ENCODE measurements at regions not wholly inside any gene's neighbourhood (a gene's known extent, or its start where the extent isn't known, plus 50 kb on each side); places are given as distances from the start of the nearest gene placed in this dataset.

DNA sequence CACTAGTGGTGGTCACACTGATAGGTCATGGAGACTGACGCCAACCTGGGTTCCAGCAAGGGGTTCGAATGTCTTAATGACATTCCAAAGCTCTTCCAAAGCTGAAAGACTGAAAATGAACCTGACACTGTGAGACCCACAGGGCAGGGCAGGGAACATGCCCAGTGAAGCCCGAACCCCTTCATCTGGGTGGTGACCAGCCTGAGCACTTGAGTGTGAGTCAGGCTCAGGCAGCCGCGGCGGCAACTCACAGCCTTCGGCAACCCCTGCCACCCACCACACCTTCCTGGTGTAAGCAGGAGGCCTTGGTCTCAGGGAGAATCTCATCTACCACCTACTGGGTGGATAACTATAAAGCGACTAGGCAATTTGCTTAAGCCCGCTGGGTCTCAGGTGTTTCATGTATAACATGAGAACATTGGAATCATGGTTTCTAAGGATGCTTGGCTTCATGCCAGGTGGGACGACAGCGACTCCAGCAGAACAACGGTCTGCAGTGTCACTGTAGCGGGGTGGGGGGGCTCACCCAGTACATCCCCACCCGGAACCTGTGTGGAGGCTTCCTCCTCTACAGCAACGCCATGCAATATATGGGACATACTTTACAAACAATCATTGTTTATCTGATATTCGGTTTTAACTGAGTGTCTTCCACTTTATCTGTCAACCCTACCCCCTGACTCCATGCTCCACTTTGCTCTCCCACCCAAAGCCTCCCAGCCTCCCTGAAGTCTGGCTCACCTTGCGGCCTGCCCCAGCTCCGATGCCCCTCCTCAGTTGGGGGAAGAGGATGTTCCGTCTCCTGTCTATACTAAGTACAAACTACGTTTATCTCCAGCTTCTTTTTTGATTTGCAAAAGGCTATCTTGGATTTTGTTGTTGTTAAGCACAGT, 125.0 kb upstream of the MEF2A start:
- no peak for ATAC-seq (replicated peaks; ENCODE audit: extremely low read depth, poor library complexity, severe bottlenecking)
- Mint-ChIP-seq H3K9me3 (no peaks in the 10 kb centered on the region), H3K4me3 (no peak overlapping the region), H3K4me1 (no peaks in the 10 kb centered on the region), H3K36me3 (ENCODE audit: insufficient read depth) (no peaks in the 10 kb centered on the region), H3K27me3 (peaks cover 19% of the 10 kb centered on the region), H3K27ac (ENCODE audit: low read depth) (no peak overlapping the region)
- DNase-seq (ENCODE audit: low spot score in 2 of 2): no peak

DNA sequence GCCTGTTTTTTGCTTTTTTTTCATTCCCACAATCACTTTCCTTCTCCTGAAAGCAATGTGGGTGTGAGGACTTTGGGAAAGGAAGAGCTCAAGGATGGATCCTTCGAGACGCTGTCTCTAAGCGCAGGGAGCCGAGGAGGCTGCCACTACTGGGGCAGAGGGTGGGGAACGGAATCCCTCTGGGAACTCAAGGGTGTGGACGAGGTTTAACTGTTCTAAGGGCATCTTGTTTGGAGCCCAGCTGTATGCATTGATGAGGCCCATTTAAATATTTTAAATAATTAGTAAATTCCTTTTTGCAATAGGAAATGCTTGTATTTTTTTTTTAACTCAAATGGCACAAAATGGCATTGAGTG, 124.4 kb upstream of the MEF2A start:
- Mint-ChIP-seq H3K27me3 (peaks cover 19% of the 10 kb centered on the region), H3K27ac (ENCODE audit: low read depth) (no peak overlapping the region), H3K36me3 (ENCODE audit: insufficient read depth) (no peaks in the 10 kb centered on the region), H3K4me1 (no peaks in the 10 kb centered on the region), H3K4me3 (no peak overlapping the region), H3K9me3 (no peaks in the 10 kb centered on the region)
- ATAC-seq (replicated peaks; ENCODE audit: extremely low read depth, poor library complexity, severe bottlenecking) (no peak), DNase-seq (ENCODE audit: low spot score in 2 of 2) (no peak)

DNA sequence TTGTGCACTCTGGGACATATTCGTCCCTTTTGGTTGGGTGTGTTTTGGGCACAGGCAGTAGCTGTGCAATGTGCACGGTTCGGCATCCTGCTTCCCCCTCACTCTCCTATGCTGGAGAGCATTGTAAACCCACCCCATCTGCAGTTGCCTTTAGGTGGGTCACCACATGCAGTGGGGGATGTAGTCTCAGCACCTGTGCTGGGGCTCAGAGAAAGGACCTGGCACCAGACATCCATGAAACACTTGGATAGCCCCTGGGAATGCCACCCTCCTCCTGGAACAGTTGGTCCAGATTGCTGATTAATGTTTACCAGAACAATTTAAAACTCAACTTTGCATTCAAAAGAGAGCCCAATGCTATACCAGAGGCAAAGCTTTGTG, 123.9 kb upstream of the MEF2A start:
- no peaks in the 10 kb centered on the region for H3K9me3 Mint-ChIP-seq
- H3K4me3 Mint-ChIP-seq: no peak overlapping the region
- ATAC-seq (replicated peaks; ENCODE audit: extremely low read depth, poor library complexity, severe bottlenecking) (no peak), DNase-seq (ENCODE audit: low spot score in 2 of 2) (no peak)
- no peaks in the 10 kb centered on the region for H3K36me3 Mint-ChIP-seq (ENCODE audit: insufficient read depth)
- peaks cover 19% of the 10 kb centered on the region for H3K27me3 Mint-ChIP-seq
- H3K4me1 Mint-ChIP-seq: no peaks in the 10 kb centered on the region
- no peak overlapping the region for H3K27ac Mint-ChIP-seq (ENCODE audit: low read depth)

DNA sequence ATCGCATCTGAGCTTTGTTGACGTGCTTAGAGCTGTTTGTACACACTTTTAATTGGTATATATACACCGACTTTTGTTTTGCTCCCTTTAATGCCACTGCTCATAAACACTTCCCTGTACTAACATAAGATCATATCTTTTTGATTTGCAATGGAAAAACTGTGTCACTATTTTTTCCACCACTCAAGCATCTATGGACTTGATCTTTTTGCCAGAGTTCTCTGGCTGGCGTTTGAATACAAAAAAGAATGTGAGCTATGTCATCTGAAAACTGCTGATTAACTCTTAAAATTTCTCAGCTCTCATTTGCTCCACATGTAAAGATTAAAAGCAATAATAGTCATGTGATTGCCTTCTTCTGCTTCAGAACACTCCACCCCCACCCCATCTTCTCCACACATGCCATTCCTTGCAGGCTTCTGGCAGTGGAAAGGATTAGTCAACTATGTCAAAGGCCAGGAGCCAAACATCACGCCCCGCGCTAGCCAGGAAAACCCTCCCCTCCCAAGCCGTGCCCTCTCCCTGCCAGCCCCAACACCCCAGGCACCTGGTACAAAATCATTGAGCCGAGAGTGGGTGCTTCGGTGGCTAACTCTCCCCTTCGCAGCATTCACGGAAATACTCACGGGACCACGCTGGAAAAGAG, 123.4 kb upstream of the MEF2A start:
- no peak overlapping the region for H3K4me3 Mint-ChIP-seq

DNA sequence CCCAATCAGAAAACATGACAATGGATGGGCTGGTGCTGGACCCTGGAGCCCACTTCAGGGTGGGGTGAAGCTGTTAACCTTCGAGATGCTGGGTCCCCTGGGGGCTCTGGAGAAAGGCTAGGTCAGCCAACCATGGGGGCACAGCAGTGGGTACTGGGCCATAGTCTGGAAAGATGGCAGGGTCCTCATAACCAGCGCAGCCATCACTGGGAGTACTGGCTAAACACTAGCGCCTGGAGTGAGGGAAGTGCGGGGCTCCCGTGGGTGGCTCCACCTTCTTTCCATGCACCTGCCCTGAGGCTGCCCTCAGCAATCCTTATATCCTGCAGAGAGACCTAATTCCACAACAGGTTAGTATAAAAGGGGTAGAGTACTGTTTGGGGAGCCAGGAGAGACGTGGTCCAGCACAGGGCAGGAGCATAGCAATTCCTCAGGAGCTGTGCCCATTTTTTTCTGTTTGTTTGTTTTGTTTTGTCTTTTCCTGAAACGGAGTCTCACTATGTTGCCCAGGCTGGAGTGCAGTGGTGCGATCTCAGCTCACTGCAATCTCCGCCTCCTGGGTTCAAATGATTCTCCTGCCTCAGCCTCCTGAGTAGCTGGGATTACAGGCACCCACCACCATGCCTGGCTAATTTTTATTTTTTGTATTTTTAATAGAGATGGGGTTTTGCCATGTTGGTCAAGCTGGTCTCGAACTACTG, 122.6 kb upstream of the MEF2A start:
- Mint-ChIP-seq H3K9me3 (no peaks in the 10 kb centered on the region), H3K4me1 (peaks cover 6% of the 10 kb centered on the region), H3K27ac (ENCODE audit: low read depth) (no peak overlapping the region), H3K4me3 (no peak overlapping the region), H3K27me3 (peaks cover 28% of the 10 kb centered on the region), H3K36me3 (ENCODE audit: insufficient read depth) (no peaks in the 10 kb centered on the region)
- ATAC-seq (replicated peaks; ENCODE audit: extremely low read depth, poor library complexity, severe bottlenecking) (no peak), DNase-seq (ENCODE audit: low spot score in 2 of 2) (no peak)

More for the DNA sequence above, 123.4 kb upstream of the MEF2A start:
- H3K27me3 Mint-ChIP-seq: peaks cover 19% of the 10 kb centered on the region
- ATAC-seq (replicated peaks; ENCODE audit: extremely low read depth, poor library complexity, severe bottlenecking): no peak
- no peak overlapping the region for H3K27ac Mint-ChIP-seq (ENCODE audit: low read depth)
- no peaks in the 10 kb centered on the region for H3K9me3 Mint-ChIP-seq
- H3K36me3 Mint-ChIP-seq (ENCODE audit: insufficient read depth): no peaks in the 10 kb centered on the region
- no peak for DNase-seq (ENCODE audit: low spot score in 2 of 2)
- H3K4me1 Mint-ChIP-seq: no peaks in the 10 kb centered on the region

DNA sequence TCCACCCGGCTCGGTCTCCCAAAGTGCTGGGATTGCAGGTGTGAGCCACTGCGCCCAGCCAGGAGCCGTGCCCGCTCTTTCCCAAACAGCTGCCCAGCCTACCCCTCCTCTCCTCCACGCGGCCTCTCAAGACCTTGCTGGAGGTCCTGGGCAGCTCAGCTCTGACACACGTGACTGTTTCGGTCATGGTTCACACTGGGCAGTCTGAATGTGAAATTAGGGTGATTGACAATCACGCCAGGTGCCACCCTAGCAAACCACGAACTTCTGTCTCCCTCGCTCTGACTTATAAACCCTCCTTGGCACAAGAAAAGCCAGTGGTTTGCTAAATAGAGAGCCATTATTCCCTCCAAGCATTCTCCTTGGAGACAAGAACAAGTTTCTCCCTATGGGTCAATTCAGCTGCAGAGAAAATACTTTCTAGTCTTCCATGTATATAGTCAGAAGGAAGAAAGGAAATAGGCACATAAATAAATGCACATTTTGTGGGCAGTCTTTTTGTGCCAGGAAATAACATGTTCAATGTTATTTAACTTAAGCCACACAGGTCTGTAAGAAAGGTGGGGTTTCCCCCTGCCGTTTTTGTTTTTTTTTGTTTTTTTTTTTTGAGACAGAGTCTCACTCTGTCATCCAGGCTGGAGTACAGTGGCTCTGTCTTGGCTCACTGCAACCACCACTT, 121.9 kb upstream of the MEF2A start:
- DNase-seq (ENCODE audit: low spot score in 2 of 2): no peak
- H3K9me3 Mint-ChIP-seq: no peaks in the 10 kb centered on the region
- no peak overlapping the region for H3K27ac Mint-ChIP-seq (ENCODE audit: low read depth)
- H3K4me1 Mint-ChIP-seq: peaks cover 10% of the 10 kb centered on the region
- no peak overlapping the region for H3K4me3 Mint-ChIP-seq
- no peaks in the 10 kb centered on the region for H3K36me3 Mint-ChIP-seq (ENCODE audit: insufficient read depth)
- ATAC-seq (replicated peaks; ENCODE audit: extremely low read depth, poor library complexity, severe bottlenecking): peak; percentile 19
- peaks cover 28% of the 10 kb centered on the region for H3K27me3 Mint-ChIP-seq

DNA sequence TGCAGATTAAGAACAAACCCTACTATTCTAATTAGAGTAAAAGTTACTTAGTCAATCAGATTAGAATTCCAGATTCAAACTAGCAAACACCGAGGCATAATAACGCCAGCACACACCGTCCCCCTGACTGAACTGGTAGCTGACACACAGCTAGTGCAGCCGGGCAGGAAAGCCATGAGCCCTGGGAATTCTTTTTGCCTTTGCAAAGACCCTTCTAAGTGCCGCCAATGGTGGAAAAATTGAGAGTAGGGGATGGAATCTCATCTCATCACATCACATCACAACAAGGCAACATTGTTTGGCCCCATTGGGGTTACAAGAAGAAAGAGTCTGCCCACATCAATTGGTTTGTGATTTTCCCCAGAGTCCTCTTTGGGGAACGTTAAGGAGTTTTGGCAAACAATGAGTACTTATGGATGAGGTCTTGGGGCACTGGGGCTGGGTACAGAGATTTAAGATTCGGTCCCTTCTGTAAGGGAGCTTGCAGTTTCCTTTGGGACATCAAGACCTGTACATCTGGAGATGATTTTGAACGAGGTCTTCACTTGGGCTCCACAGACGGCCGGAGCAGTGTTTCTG, 120.4 kb upstream of the MEF2A start:
- peaks cover 14% of the 10 kb centered on the region for H3K4me1 Mint-ChIP-seq
- DNase-seq (ENCODE audit: low spot score in 2 of 2) (no peak), ATAC-seq (replicated peaks; ENCODE audit: extremely low read depth, poor library complexity, severe bottlenecking) (no peak)
- no peaks in the 10 kb centered on the region for H3K9me3 Mint-ChIP-seq
- H3K4me3 Mint-ChIP-seq: no peak overlapping the region
- no peak overlapping the region for H3K27ac Mint-ChIP-seq (ENCODE audit: low read depth)
- H3K36me3 Mint-ChIP-seq (ENCODE audit: insufficient read depth): no peaks in the 10 kb centered on the region
- H3K27me3 Mint-ChIP-seq: peaks cover 30% of the 10 kb centered on the region

DNA sequence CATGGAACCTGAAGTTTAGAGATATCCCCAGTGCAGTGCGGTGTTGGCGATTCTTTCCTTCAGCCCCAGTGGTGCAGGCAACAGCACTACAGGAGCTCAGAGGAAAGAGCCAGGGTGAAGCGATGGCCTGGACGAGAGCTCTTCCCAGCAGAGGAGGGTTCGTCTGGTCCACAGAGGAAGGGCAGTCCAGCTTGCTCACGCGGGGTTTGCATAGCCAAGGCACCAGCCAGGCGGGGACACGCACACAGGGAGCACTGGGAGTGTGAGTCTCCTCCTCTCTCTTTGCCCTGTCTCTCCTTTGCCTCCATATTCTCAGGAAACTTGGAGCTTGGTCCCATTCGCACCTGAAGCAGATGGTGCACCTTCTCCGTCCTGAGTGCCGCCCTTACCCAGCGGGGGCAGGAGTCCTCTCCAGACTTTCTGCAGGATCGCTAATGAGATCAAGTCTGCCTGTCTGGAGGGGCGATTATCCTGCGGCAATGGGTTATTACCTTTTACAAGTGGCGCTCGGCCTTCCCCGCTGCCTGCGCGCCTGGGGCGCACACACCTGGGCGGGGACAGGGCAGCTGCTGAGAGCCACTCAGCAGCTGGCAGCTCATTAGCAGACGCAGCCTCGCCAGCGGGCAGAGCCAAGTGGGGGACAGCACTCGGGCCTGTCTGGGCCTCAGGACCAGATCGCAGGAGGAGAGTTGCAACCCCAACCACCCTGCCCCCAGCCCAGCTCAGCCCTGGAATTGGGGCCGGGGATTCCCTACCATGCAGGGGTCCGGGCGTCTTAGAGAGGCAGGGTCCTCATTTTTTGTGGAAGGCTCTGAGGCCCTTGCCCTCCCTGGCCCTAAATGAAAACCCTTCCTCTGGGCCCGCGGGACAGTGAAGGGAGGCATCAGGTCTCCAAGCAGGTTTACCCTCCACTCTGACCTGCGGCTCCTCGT, 119.0 kb upstream of the MEF2A start:
- no peaks in the 10 kb centered on the region for H3K9me3 Mint-ChIP-seq
- H3K36me3 Mint-ChIP-seq (ENCODE audit: insufficient read depth): no peaks in the 10 kb centered on the region
- H3K27me3 Mint-ChIP-seq: peaks cover 45% of the 10 kb centered on the region
- no peak overlapping the region for H3K27ac Mint-ChIP-seq (ENCODE audit: low read depth)
- ATAC-seq (replicated peaks; ENCODE audit: extremely low read depth, poor library complexity, severe bottlenecking) (no peak), DNase-seq (ENCODE audit: low spot score in 2 of 2) (peak in 1 of 2 donors; percentile 7)
- H3K4me1 Mint-ChIP-seq: peaks cover 21% of the 10 kb centered on the region
- no peak overlapping the region for H3K4me3 Mint-ChIP-seq

DNA sequence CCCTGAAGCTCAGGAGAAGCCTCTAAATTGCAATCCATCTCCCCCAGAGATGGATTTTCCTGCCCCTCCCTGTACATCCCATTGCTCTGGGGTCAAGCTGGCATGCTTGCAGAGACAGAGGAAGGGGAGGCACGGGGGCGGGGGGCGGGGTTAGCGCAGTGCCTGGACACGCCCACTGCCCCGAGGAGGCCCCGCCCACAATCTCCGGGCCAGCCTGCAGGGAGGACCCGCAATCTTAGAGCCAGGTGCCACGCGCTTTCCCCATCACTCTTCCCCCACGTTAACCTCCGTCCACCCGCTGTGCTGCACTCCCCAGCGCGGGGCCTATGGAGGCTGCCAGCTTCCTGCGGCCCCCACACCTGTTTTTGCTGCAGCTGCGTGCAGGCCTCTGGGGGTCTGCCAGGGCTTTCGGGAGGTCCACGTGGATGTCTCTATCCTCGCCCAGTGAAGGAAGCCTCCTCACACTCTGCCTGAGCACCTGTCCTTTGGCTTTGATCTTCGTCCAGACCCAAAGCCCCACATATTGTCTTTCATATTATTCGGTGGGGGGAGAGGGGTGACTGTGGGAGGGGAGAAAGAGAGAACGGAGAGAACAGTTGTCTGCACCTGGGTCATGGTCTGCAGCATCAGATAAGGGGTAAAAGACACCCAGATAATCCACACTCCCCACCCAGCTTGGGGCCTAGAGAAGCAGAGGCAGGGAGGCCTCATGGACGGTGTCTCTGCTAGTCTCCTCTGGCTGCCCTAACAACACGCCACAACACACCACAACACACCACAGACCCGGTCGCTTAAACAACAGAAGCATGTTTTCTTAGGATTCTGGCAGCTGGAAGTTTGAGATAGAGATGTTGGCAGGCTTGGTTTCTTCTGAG, 118.0 kb upstream of the MEF2A start:
- ATAC-seq (replicated peaks; ENCODE audit: extremely low read depth, poor library complexity, severe bottlenecking) (no peak), DNase-seq (ENCODE audit: low spot score in 2 of 2) (peak in 1 of 2 donors; percentile 8)
- Mint-ChIP-seq H3K4me3 (no peak overlapping the region), H3K4me1 (peaks cover 21% of the 10 kb centered on the region), H3K27me3 (peaks cover 43% of the 10 kb centered on the region), H3K27ac (ENCODE audit: low read depth) (no peak overlapping the region), H3K9me3 (no peaks in the 10 kb centered on the region), H3K36me3 (ENCODE audit: insufficient read depth) (no peaks in the 10 kb centered on the region)

DNA sequence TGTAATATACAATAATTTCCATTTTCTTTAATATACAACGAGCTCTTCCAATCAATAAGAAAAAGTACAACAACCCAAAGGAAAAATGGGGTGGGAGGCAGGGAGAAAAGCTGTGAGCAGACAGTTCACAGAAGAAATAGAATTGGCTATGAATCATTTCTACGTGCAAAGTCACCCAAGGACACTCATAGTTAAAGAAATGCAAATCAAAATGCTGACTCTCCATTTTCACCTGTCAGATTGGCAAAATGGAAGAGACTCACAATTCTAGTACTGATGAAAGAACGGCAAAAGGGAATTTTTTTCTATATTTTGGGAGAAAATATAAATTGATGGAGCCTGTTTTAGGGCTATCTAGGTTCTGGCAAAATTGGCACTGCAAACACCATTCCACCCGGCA, 116.3 kb upstream of the MEF2A start:
- peaks cover 46% of the 10 kb centered on the region for H3K27me3 Mint-ChIP-seq
- DNase-seq (ENCODE audit: low spot score in 2 of 2) (no peak), ATAC-seq (replicated peaks; ENCODE audit: extremely low read depth, poor library complexity, severe bottlenecking) (no peak)
- H3K27ac Mint-ChIP-seq (ENCODE audit: low read depth): no peak overlapping the region
- no peaks in the 10 kb centered on the region for H3K9me3 Mint-ChIP-seq
- H3K36me3 Mint-ChIP-seq (ENCODE audit: insufficient read depth): no peaks in the 10 kb centered on the region
- H3K4me3 Mint-ChIP-seq: no peak overlapping the region
- H3K4me1 Mint-ChIP-seq: peaks cover 21% of the 10 kb centered on the region

DNA sequence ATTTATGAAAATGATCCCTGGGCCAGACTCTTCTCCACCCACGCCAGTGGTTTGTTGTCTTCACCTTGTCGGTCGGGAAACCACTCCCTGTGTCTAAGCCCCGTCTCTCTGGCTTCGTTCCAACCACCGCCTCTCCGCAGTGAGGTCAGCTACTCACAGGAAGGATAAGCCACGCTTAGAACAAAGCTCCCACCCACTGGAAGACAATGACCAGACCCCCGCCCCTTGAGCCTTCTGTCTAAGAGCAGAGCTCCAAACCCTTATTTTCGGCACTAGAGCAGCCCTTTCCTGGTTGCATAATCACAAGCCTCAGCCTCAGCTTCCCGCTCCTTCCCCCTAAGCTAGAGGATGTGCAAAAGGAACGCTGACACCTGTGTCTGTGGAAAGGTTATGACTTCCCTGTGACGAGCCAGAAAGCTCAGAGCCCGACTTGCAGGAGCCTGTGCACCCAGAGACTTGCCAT, 114.9 kb upstream of the MEF2A start:
- Mint-ChIP-seq H3K4me1 (peaks cover 21% of the 10 kb centered on the region), H3K9me3 (no peaks in the 10 kb centered on the region), H3K27ac (ENCODE audit: low read depth) (no peak overlapping the region), H3K4me3 (peak overlapping the region; percentile 50), H3K36me3 (ENCODE audit: insufficient read depth) (no peaks in the 10 kb centered on the region), H3K27me3 (peaks cover 52% of the 10 kb centered on the region)
- ATAC-seq (replicated peaks; ENCODE audit: extremely low read depth, poor library complexity, severe bottlenecking) (no peak), DNase-seq (ENCODE audit: low spot score in 2 of 2) (no peak)

Data from central memory CD8-positive, alpha-beta T cell (primary cell).